ENCODE measurements at regions not wholly inside any gene's neighbourhood (a gene's known extent, or its start where the extent isn't known, plus 50 kb on each side); places are given as distances from the start of the nearest gene placed in this dataset.

DNA sequence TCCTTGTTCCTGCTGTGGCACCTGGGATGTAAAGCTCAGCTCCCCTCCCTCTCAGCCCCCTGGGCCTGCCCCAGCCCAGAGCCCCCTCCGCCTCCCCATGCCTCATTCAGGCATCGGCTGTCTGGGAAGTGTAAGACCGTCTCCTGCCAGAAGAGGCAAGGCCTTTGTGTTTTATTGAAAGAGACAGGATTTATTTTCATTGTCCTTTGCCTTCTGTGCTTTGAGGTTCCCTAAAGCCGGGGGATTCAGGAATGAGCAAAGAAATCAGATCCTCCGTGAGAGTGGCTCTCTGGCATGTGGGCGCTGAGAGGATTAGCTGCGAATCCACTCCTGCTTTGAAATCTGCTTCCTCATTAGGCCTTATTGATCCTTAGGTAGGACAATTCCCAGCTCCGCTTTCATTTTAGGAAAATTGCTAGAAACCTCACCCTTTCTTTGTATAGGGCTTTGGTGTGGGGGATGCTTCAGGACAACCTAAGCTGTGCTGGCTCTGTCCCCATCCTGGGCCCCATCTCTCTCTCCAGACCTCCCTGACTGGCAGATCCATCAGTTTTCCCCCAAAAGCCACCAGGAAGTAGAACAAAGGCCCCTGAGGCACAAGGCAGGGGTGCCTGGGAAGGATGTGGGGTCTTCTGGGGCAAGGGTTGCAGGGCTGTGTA, 211.5 kb upstream of the TNRC6C start:
- H3K36me3 ChIP-seq (ENCODE audit: low read depth): no peaks in the 10 kb centered on the region
- no peaks in the 10 kb centered on the region for H4K20me1 ChIP-seq (ENCODE audit: insufficient read depth)
- H3K27me3 ChIP-seq (ENCODE audit: insufficient read depth, low read depth): peaks cover 90% of the 10 kb centered on the region
- no peak for TF ChIP-seq EZH2 (IDR thresholded peaks at IDR 0.05; ENCODE audit: low read depth)
- TF ChIP-seq, protein P1, sequence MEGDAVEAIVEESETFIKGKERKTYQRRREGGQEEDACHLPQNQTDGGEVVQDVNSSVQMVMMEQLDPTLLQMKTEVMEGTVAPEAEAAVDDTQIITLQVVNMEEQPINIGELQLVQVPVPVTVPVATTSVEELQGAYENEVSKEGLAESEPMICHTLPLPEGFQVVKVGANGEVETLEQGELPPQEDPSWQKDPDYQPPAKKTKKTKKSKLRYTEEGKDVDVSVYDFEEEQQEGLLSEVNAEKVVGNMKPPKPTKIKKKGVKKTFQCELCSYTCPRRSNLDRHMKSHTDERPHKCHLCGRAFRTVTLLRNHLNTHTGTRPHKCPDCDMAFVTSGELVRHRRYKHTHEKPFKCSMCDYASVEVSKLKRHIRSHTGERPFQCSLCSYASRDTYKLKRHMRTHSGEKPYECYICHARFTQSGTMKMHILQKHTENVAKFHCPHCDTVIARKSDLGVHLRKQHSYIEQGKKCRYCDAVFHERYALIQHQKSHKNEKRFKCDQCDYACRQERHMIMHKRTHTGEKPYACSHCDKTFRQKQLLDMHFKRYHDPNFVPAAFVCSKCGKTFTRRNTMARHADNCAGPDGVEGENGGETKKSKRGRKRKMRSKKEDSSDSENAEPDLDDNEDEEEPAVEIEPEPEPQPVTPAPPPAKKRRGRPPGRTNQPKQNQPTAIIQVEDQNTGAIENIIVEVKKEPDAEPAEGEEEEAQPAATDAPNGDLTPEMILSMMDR (conservative IDR thresholded peaks at IDR 0.05): no peak
- CTCF ChIA-PET: no interaction called here
- no TSS peak for BruUV-seq (replicated peaks)
- H3K27ac ChIP-seq: no peak overlapping the region
- no peak overlapping the region for H2AFZ ChIP-seq
- no peak overlapping the region for H3K4me2 ChIP-seq
- H3K9me3 ChIP-seq (ENCODE audit: insufficient read depth, low read depth): no peaks in the 10 kb centered on the region
- DNase-seq: no peak
- no peaks in the 10 kb centered on the region for H3K9me2 ChIP-seq (ENCODE audit: insufficient read depth)
- H3K4me1 ChIP-seq (replicated peaks; ENCODE audit: insufficient read depth): no peaks in the 10 kb centered on the region
- no peak overlapping the region for H3K4me3 ChIP-seq
- POLR2A ChIA-PET (ENCODE audit: unreplicated experiment): no interaction called here
- intact Hi-C loops (cut with micrococcal nuclease; ENCODE audit: unreplicated experiment): no loop called here
- no peaks in the 10 kb centered on the region for H3F3A ChIP-seq (ENCODE audit: insufficient read depth, low read depth)
- no peaks in the 10 kb centered on the region for H3K79me2 ChIP-seq (ENCODE audit: low read depth)

- no peak for DNase-seq
- Histone ChIP-seq H3K9me3 (ENCODE audit: insufficient read depth, low read depth) (no peaks in the 10 kb centered on the region), H3K9me2 (ENCODE audit: insufficient read depth) (no peaks in the 10 kb centered on the region), H3K79me2 (ENCODE audit: low read depth) (no peaks in the 10 kb centered on the region), H3K36me3 (ENCODE audit: low read depth) (no peaks in the 10 kb centered on the region), H3K4me2 (no peak overlapping the region), H4K20me1 (ENCODE audit: insufficient read depth) (no peaks in the 10 kb centered on the region), H3K4me3 (no peak overlapping the region), H3K27me3 (ENCODE audit: insufficient read depth, low read depth) (peaks cover 89% of the 10 kb centered on the region), H3K27ac (no peak overlapping the region), H3K4me1 (replicated peaks; ENCODE audit: insufficient read depth) (no peaks in the 10 kb centered on the region), H3F3A (ENCODE audit: insufficient read depth, low read depth) (no peaks in the 10 kb centered on the region), H2AFZ (no peak overlapping the region)
- TF ChIP-seq, protein P1 (conservative IDR thresholded peaks at IDR 0.05): no peak
- TF ChIP-seq EZH2 (IDR thresholded peaks at IDR 0.05; ENCODE audit: low read depth): no peak
- intact Hi-C loops (cut with micrococcal nuclease; ENCODE audit: unreplicated experiment): no loop called here
- ChIA-PET CTCF (no interaction called here), POLR2A (ENCODE audit: unreplicated experiment) (no interaction called here)
- BruUV-seq (replicated peaks): no TSS peak
These were observed 210.1 kb upstream of the TNRC6C start for GRCh38 chr17:77748436-77748835.

DNA sequence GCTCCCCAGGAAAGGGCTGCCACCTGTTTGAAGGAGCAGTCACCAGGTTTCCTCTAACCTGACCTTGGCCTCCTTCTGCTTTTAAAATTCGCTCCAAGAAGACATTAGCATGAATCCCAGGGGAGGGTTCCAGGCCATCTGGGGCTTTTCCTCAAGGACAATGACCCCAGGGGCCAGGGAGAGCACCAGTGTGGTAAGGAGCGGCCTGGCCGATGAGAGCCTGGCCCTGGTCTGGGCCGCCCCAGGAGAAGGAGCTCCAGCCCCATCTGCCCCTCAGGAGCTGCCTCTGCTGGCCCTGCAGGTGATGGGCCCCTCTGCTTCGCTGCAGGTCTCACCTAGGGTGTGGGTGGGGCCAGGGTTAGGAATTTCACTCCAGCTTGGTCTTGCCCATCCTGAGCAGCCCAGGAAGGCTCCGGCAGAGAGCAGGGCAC, 209.2 kb upstream of the TNRC6C start:
- ChIA-PET CTCF (no interaction called here), POLR2A (ENCODE audit: unreplicated experiment) (no interaction called here)
- Histone ChIP-seq H3K4me3 (no peak overlapping the region), H2AFZ (no peak overlapping the region), H3F3A (ENCODE audit: insufficient read depth, low read depth) (no peaks in the 10 kb centered on the region), H3K27ac (no peak overlapping the region), H3K9me3 (ENCODE audit: insufficient read depth, low read depth) (no peaks in the 10 kb centered on the region), H3K79me2 (ENCODE audit: low read depth) (no peaks in the 10 kb centered on the region), H3K4me2 (no peak overlapping the region), H3K36me3 (ENCODE audit: low read depth) (no peaks in the 10 kb centered on the region), H3K9me2 (ENCODE audit: insufficient read depth) (no peaks in the 10 kb centered on the region), H3K4me1 (replicated peaks; ENCODE audit: insufficient read depth) (no peaks in the 10 kb centered on the region), H4K20me1 (ENCODE audit: insufficient read depth) (no peaks in the 10 kb centered on the region), H3K27me3 (ENCODE audit: insufficient read depth, low read depth) (peaks cover 88% of the 10 kb centered on the region)
- BruUV-seq (replicated peaks): no TSS peak
- no peak for DNase-seq
- intact Hi-C loops (cut with micrococcal nuclease; ENCODE audit: unreplicated experiment): no loop called here
- TF ChIP-seq, protein P1 (conservative IDR thresholded peaks at IDR 0.05): no peak
- TF ChIP-seq EZH2 (IDR thresholded peaks at IDR 0.05; ENCODE audit: low read depth): no peak
